Left lung (tissue), 4 donors: ENCODE measurements at regions not wholly inside any gene's neighbourhood (a gene's known extent, or its start where the extent isn't known, plus 50 kb on each side); places are given as distances from the start of the nearest gene placed in this dataset.
"Not testable (repeated sequence)": the region's sequence is repeated elsewhere in the genome, so short reads cannot be mapped to it uniquely, and the experiment has no call there.

ENCODE experiments used
- ATAC-seq: fragments of 200-7000 bp; cut with Tn5 transposase; one replicate; pipeline ENCODE4 v1.9.1; 2020; ENCODE audit warnings: moderate library complexity
- DNase-seq, 4 donors: peaks; one replicate each; pipeline ENCODE4 v3.0.0-alpha.2; 2013 to 2020
- H3K27ac ChIP-seq, 2 donors: fragments of 200-600 bp; sonication (generic) in 1 of 2; one replicate each; pipeline versions ENCODE4 v1.5.0 to v1.8.0; 2020 to 2021
- H3K27me3 ChIP-seq, 2 donors: fragments of 200-600 bp; sonication (generic) in 1 of 2; one replicate each; pipeline versions ENCODE4 v1.5.0 to v1.8.0; 2020 to 2021
- H3K36me3 ChIP-seq, 2 donors: fragments of 200-600 bp; sonication (generic) in 1 of 2; one replicate each; pipeline versions ENCODE4 v1.5.0 to v1.8.0; 2020 to 2021
- H3K4me1 ChIP-seq, 2 donors: fragments of 200-600 bp; one replicate each; pipeline ENCODE4 v1.8.0; 2021
- H3K4me3 ChIP-seq, 2 donors: fragments of 200-600 bp; sonication (generic) in 1 of 2; one replicate each; pipeline versions ENCODE4 v1.5.0 to v1.8.0; 2020 to 2021; ENCODE audit warnings: mild to moderate bottlenecking in 1 of 2
- H3K9me3 ChIP-seq, 2 donors: fragments of 200-600 bp; sonication (generic) in 1 of 2; one replicate each; pipeline versions ENCODE4 v1.5.0 to v1.8.0; 2020 to 2021
- CTCF ChIP-seq, 2 donors: fragments of 200-600 bp; sonication (generic) in 1 of 2; IDR thresholded peaks; one replicate each; pipeline versions ENCODE4 v1.5.0 to v1.8.0; 2021; ENCODE audit warnings: antibody characterized with exemption in 2 of 2
- intact Hi-C, 2 donors: fragments of 100-400 bp; cut with DNase I; formaldehyde crosslinking; loops; one replicate each; pipeline versions ENCODE4 v1.11.2 to v1.14.2; 2022
- donor health status: DM: no; HTN: yes; CAD: no.
- donor health status: DM: no; HTN: no; CAD: no.

GRCh38 chr10:118827466-118828155, 72.8 kb upstream of the CACUL1 start:
- ATAC-seq (no peak), DNase-seq (no peak)
- Histone ChIP-seq H3K9me3 (no peaks in the 10 kb centered on the region), H3K27ac (no peak overlapping the region), H3K4me3 (no peak overlapping the region), H3K36me3 (no peaks in the 10 kb centered on the region), H3K27me3 (no peaks in the 10 kb centered on the region), H3K4me1 (peaks cover 0 to 6% of the 10 kb centered on the region in 2 donors)
- intact Hi-C loops = no loop called here
- TF ChIP-seq CTCF (IDR thresholded peaks at IDR 0.05) = no peak

- peak; percentile 73 for ATAC-seq
- Histone ChIP-seq H3K4me1 (peaks cover 0 to 8% of the 10 kb centered on the region in 2 donors), H3K27me3 (no peaks in the 10 kb centered on the region), H3K9me3 (no peaks in the 10 kb centered on the region), H3K27ac (peak overlapping the region in 1 of 2 donors; percentile 16), H3K4me3 (no peak overlapping the region), H3K36me3 (no peaks in the 10 kb centered on the region)
- DNase-seq = peak; percentile 25 to 82 (median 58)
- no peak for TF ChIP-seq CTCF (IDR thresholded peaks at IDR 0.05)
- intact Hi-C loops = no loop called here
Observed at GRCh38 chr10:118832241-118832651, 77.5 kb upstream of the CACUL1 start.

- H3K36me3 ChIP-seq, H3K4me3 ChIP-seq, H3K27ac ChIP-seq, H3K27me3 ChIP-seq, H3K4me1 ChIP-seq, DNase-seq, H3K9me3 ChIP-seq, intact Hi-C loops, ATAC-seq: not testable (repeated sequence)
Observed at GRCh38 chr10:118834370-118834769, 79.6 kb upstream of the CACUL1 start.

- ATAC-seq (peak; percentile 16), DNase-seq (no peak)
- Histone ChIP-seq H3K27ac (no peak overlapping the region), H3K27me3 (no peaks in the 10 kb centered on the region), H3K4me3 (no peak overlapping the region), H3K36me3 (no peaks in the 10 kb centered on the region), H3K4me1 (peaks cover 0 to 8% of the 10 kb centered on the region in 2 donors), H3K9me3 (no peaks in the 10 kb centered on the region)
- no peak for TF ChIP-seq CTCF (IDR thresholded peaks at IDR 0.05)
- intact Hi-C loops = no loop called here
Observed at GRCh38 chr10:118835682-118836326, 81.0 kb upstream of the CACUL1 start.

GRCh38 chr10:118838364-118838763, 83.6 kb upstream of the CACUL1 start:
- DNase-seq (no peak), ATAC-seq (no peak)
- H3K4me1 ChIP-seq = no peaks in the 10 kb centered on the region
- no peaks in the 10 kb centered on the region for H3K9me3 ChIP-seq
- no peak overlapping the region for H3K27ac ChIP-seq
- TF ChIP-seq CTCF (IDR thresholded peaks at IDR 0.05) = no peak
- H3K4me3 ChIP-seq = no peak overlapping the region
- H3K27me3 ChIP-seq = no peaks in the 10 kb centered on the region
- H3K36me3 ChIP-seq = no peaks in the 10 kb centered on the region
- intact Hi-C loops = no loop called here
